Fibroblast of the aortic adventitia (primary cell): ENCODE measurements at regions not wholly inside any gene's neighbourhood (a gene's known extent, or its start where the extent isn't known, plus 50 kb on each side); places are given as distances from the start of the nearest gene placed in this dataset.

ENCODE experiments used
- DNase-seq: peaks from one replicate; pipeline ENCODE4 v3.0.0-alpha.2; 2010; ENCODE audit warnings: low read depth
- H3K4me3 ChIP-seq: 2 replicates; pipeline ENCODE4 v1.5.1; 2011; ENCODE audit warnings: low read depth, mild to moderate bottlenecking, control low read depth, low read length, moderate library complexity
- CTCF ChIP-seq: IDR thresholded peaks from 2 replicates; pipeline ENCODE4 v1.5.1; 2011; ENCODE audit warnings: mild to moderate bottlenecking, low read length, control low read depth, inconsistent platforms; ENCODE audit not compliant: insufficient read depth

DNA sequence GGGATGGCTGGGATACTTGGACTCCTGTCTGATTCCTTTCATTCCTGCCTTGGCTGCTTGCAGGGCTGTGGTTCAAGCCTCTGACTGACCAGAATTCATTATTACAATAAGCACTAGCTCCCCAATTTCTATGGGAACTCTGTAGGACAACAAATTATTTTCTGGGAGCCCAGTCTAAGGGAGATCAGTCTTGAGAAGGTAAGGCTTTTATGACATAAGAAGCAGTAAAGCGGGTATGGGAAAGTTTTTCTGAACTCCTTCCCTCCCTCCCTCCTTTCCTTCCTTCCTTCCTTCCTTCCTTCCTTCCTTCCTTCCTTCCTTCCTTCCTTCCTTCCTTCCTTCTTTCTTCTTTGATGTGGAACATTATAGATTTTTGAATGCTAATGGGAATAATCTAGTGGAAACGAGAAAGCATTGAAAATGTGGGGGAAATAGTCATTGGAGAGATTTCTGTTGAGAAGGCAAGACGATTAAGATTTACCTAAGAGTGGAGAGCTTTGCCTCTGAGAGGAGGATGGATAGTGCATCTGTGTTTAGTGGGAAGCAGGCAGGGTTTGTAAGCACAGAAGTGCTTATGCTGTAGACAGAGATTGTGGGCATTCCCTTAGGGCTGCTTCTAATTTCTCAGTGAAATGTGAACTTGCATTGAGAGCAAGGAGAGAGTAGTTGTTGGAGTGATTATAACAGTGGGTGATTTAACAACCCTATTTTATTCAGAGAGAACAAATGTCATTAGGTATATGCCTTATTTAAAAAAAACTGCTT lies 201.5 kb downstream of the DNAJB9 start:
- no peak overlapping the region for H3K4me3 ChIP-seq
- TF ChIP-seq CTCF, result no peak
- no peak for DNase-seq

- H3K4me3 ChIP-seq, result no peak overlapping the region
- no peak for TF ChIP-seq CTCF
- no peak for DNase-seq
Measured at GRCh38 chr7:108771853-108772252, 202.2 kb downstream of the DNAJB9 start.

GRCh38 chr7:108777966-108778365 lies 208.3 kb downstream of the DNAJB9 start:
- no peak for DNase-seq
- no peak for TF ChIP-seq CTCF
- no peak overlapping the region for H3K4me3 ChIP-seq

DNA sequence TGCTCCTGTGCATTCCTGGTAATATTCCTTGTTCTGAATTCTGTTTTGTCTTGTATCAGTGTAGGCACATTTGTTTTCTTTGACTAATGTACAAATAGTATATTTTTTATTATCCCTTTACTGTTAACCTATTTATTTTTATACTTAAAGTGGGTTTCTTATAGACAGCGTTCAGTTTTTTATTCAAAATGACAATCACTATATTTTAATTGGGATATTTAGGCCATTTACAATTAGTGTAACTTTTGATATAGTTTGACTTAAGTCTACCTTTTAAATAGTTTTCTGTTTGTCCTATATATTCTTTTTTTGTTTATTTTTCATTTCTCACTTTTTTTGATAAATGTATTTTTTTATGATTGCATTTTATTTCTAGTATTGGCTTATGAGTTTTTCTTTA lies 219.8 kb downstream of the DNAJB9 start:
- TF ChIP-seq CTCF, result no peak
- no peak overlapping the region for H3K4me3 ChIP-seq
- DNase-seq, result no peak

GRCh38 chr7:108794466-108794865 lies 224.8 kb downstream of the DNAJB9 start:
- no peak for DNase-seq
- no peak for TF ChIP-seq CTCF

DNA sequence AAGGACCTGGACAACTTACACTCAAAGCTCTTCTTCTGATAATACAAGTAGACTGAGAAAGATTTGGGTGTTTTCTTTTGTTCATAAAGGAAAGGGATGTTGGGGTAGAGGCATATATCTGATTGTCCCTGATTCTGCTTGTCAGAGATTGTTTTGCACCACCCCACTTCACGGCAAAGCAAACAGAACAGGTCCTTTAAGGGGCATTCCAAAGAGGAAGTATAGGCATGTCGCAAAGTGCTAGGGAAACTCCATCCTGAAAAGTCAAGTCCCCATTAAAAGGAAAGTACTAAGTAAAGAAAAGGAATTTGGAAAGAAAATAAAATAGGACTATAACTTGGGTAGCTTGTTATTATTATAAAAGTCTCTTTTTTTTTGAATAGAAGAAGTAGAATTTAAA lies 233.0 kb downstream of the DNAJB9 start:
- no peak for TF ChIP-seq CTCF
- DNase-seq, result no peak
- no peak overlapping the region for H3K4me3 ChIP-seq

More at GRCh38 chr7:108794466-108794865, 224.8 kb downstream of the DNAJB9 start:
- no peak overlapping the region for H3K4me3 ChIP-seq

DNA sequence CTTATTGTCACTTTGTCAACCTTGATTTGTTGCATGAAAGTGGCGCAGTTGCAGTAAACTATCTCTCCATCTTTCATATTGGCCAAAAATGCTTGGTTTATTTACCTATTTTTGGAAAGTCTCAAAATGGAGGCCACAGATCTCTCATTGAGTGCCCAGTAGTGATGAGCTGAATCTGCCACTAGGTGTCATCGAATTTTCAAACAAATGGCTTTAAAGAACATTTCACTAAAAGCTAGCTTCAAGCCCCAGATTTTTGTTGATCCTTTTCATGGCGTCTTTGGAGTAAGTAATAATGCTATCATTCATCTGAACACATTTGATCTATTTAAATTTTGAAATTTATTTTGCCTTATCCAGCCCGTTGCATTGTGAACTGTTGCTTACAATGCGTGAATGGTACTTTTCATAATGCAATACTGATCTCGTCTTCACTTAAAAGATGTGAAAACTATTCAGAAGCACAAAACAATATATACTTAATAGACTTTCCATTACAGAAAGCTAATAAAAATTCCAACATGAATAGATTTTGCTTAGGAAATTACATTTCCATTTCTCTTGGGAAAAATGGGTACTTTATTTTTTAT lies 236.2 kb downstream of the DNAJB9 start:
- no peak overlapping the region for H3K4me3 ChIP-seq
- TF ChIP-seq CTCF, result peak; percentile 63
- DNase-seq, result peak; percentile 62
